ENCODE measurements at regions not wholly inside any gene's neighbourhood (a gene's known extent, or its start where the extent isn't known, plus 50 kb on each side); places are given as distances from the start of the nearest gene placed in this dataset.
"Not testable (repeated sequence)": the region's sequence is repeated elsewhere in the genome, so short reads cannot be mapped to it uniquely, and the experiment has no call there.

GRCh38 chr6:144670259-144670658 lies 385.1 kb downstream of the UTRN start:
- H3K27me3 Mint-ChIP-seq; H3K4me3 Mint-ChIP-seq; POLR2A ChIA-PET; H3K27ac ChIP-seq (ENCODE audit: low read length in 2 of 2); H3K9ac ChIP-seq (ENCODE audit: low read length); H2AFZ ChIP-seq (ENCODE audit: insufficient read depth, low read depth, low read length, poor library complexity, severe bottlenecking); H3K36me3 ChIP-seq (replicated peaks in 1 of 2; ENCODE audit: control extremely low read depth in 1 of 2, control insufficient read depth in 1 of 2, extremely low read depth in 1 of 2, insufficient read depth in 2 of 2, low read length in 1 of 2); CTCF ChIA-PET; H3K27me3 ChIP-seq (replicated peaks in 1 of 4; ENCODE audit: control extremely low read depth in 1 of 4, control insufficient read depth in 3 of 4, insufficient read depth in 4 of 4, low read length in 3 of 4); DNase-seq; H3K27ac Mint-ChIP-seq; ATAC-seq (ENCODE audit: low read depth); H3K4me3 ChIP-seq (ENCODE audit: control extremely low read depth in 1 of 5, extremely low read depth in 1 of 5, insufficient read depth in 1 of 5, low read depth in 2 of 5, low read length in 4 of 5); H3K4me2 ChIP-seq (replicated peaks; ENCODE audit: low read depth, low read length, poor library complexity, severe bottlenecking): not testable (repeated sequence)
- H3K79me2 ChIP-seq (ENCODE audit: control insufficient read depth, insufficient read depth, low read length) = peaks cover 86% of the 10 kb centered on the region
- Mint-ChIP-seq H3K9me3 (ENCODE audit: insufficient read depth) (peaks cover 20% of the 10 kb centered on the region), H3K4me1 (peaks cover 50% of the 10 kb centered on the region)
- intact Hi-C loops (cut with micrococcal nuclease) = loop anchor here (2.0 kb wide), 1 partner anchor 15 kb away; no protein-coding TSS in a partner anchor
- no CpG with 5 or more reads among the region's 1 CpG for WGBS (ENCODE audit: insufficient coverage)
- peaks cover 58% of the 10 kb centered on the region for H4K20me1 ChIP-seq (ENCODE audit: control insufficient read depth, insufficient read depth, low read length, poor library complexity, severe bottlenecking)
- H3K4me1 ChIP-seq (ENCODE audit: control insufficient read depth in 2 of 2, insufficient read depth in 2 of 2, low read length in 2 of 2) = peaks cover 24 to 29% of the 10 kb centered on the region in 2 donors
- H3K9me3 ChIP-seq (ENCODE audit: control extremely low read depth in 1 of 3, control insufficient read depth in 2 of 3, insufficient read depth in 1 of 3, low read length in 2 of 3) = peaks cover 5 to 44% (median 8%) of the 10 kb centered on the region in 3 donors

- Histone ChIP-seq H3K4me1 (ENCODE audit: control insufficient read depth in 2 of 2, insufficient read depth in 2 of 2, low read length in 2 of 2) (peaks cover 0 to 4% of the 10 kb centered on the region in 2 donors), H3K79me2 (ENCODE audit: control insufficient read depth, insufficient read depth, low read length) (peaks cover 62% of the 10 kb centered on the region), H4K20me1 (ENCODE audit: control insufficient read depth, insufficient read depth, low read length, poor library complexity, severe bottlenecking) (peaks cover 32% of the 10 kb centered on the region), H3K27ac (ENCODE audit: low read length in 2 of 2) (no peak overlapping the region), H3K27me3 (replicated peaks in 1 of 4; ENCODE audit: control extremely low read depth in 1 of 4, control insufficient read depth in 3 of 4, insufficient read depth in 4 of 4, low read length in 3 of 4) (no peaks in the 10 kb centered on the region), H3K9me3 (ENCODE audit: control extremely low read depth in 1 of 3, control insufficient read depth in 2 of 3, insufficient read depth in 1 of 3, low read length in 2 of 3) (peaks cover 5 to 44% (median 12%) of the 10 kb centered on the region in 3 donors), H3K4me2 (replicated peaks; ENCODE audit: low read depth, low read length, poor library complexity, severe bottlenecking) (no peak overlapping the region), H3K36me3 (replicated peaks in 1 of 2; ENCODE audit: control extremely low read depth in 1 of 2, control insufficient read depth in 1 of 2, extremely low read depth in 1 of 2, insufficient read depth in 2 of 2, low read length in 1 of 2) (peaks cover 0 to under 1% of the 10 kb centered on the region in 2 experiments), H2AFZ (ENCODE audit: insufficient read depth, low read depth, low read length, poor library complexity, severe bottlenecking) (no peak overlapping the region), H3K4me3 (ENCODE audit: control extremely low read depth in 1 of 5, extremely low read depth in 1 of 5, insufficient read depth in 1 of 5, low read depth in 2 of 5, low read length in 4 of 5) (no peak overlapping the region), H3K9ac (ENCODE audit: low read length) (no peak overlapping the region)
- Mint-ChIP-seq H3K27me3 (no peaks in the 10 kb centered on the region), H3K4me3 (no peak overlapping the region), H3K4me1 (peaks cover 29% of the 10 kb centered on the region), H3K27ac (no peak overlapping the region), H3K9me3 (ENCODE audit: insufficient read depth) (peaks cover 20% of the 10 kb centered on the region)
- DNase-seq = no peak
- intact Hi-C loops (cut with micrococcal nuclease) = no loop called here
- no peak for ATAC-seq (ENCODE audit: low read depth)
- WGBS (ENCODE audit: insufficient coverage) = 100% methylated on average over 1 of the region's 3 CpGs
- CTCF ChIA-PET = no interaction called here
- POLR2A ChIA-PET = no interaction called here
- TF ChIP-seq EZH2 (IDR thresholded peaks at IDR 0.05; ENCODE audit: borderline replicate concordance, insufficient read depth, low read depth, low read length, poor library complexity, severe bottlenecking) (no peak), CTCF (IDR thresholded peaks at IDR 0.05) (no peak)
Measured at GRCh38 chr6:144673807-144674206, 388.7 kb downstream of the UTRN start.
